ENCODE measurements at regions not wholly inside any gene's neighbourhood (a gene's known extent, or its start where the extent isn't known, plus 50 kb on each side); places are given as distances from the start of the nearest gene placed in this dataset.

- TF ChIP-seq, protein P1, sequence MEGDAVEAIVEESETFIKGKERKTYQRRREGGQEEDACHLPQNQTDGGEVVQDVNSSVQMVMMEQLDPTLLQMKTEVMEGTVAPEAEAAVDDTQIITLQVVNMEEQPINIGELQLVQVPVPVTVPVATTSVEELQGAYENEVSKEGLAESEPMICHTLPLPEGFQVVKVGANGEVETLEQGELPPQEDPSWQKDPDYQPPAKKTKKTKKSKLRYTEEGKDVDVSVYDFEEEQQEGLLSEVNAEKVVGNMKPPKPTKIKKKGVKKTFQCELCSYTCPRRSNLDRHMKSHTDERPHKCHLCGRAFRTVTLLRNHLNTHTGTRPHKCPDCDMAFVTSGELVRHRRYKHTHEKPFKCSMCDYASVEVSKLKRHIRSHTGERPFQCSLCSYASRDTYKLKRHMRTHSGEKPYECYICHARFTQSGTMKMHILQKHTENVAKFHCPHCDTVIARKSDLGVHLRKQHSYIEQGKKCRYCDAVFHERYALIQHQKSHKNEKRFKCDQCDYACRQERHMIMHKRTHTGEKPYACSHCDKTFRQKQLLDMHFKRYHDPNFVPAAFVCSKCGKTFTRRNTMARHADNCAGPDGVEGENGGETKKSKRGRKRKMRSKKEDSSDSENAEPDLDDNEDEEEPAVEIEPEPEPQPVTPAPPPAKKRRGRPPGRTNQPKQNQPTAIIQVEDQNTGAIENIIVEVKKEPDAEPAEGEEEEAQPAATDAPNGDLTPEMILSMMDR (conservative IDR thresholded peaks at IDR 0.05 in 1 of 2, IDR thresholded peaks at IDR 0.05 in 1 of 2; ENCODE audit: low read depth in 1 of 2, low read length in 2 of 2): no peak
- no peak for TF ChIP-seq EZH2 (IDR thresholded peaks at IDR 0.05; ENCODE audit: low read length, missing control alignments)
Observed at GRCh38 chr2:201980389-201980821, 53.2 kb upstream of the FZD7 start.
